Thymus (tissue), 11 donors: ENCODE measurements at regions not wholly inside any gene's neighbourhood (a gene's known extent, or its start where the extent isn't known, plus 50 kb on each side); places are given as distances from the start of the nearest gene placed in this dataset.

Experiments used
- DNase-seq, 9 donors: peaks; one replicate each; pipeline ENCODE4 v3.0.0-alpha.2; 2013; ENCODE audit warnings: low spot score in 9 of 9, low read depth in 6 of 9, missing footprints in 1 of 9
- H3K27ac ChIP-seq, 2 donors: one replicate each; pipeline ENCODE4 v1.5.1; 2013; ENCODE audit warnings: control low read depth in 1 of 2, low read depth in 1 of 2, low read length in 1 of 2, mild to moderate bottlenecking in 1 of 2, moderate library complexity in 1 of 2
- H3K27me3 ChIP-seq, 2 donors: one replicate each; pipeline ENCODE4 v1.5.1; 2013; ENCODE audit warnings: low read length in 1 of 2; ENCODE audit not compliant: control insufficient read depth in 2 of 2, insufficient read depth in 1 of 2
- H3K36me3 ChIP-seq, 2 donors: one replicate each; pipeline ENCODE4 v1.5.1; 2013; ENCODE audit warnings: low read length in 1 of 2, mild to moderate bottlenecking in 1 of 2, moderate library complexity in 1 of 2; ENCODE audit not compliant: control insufficient read depth in 2 of 2, insufficient read depth in 2 of 2
- H3K4me1 ChIP-seq, 2 donors: one replicate each; pipeline ENCODE4 v1.5.1; 2013; ENCODE audit warnings: low read length in 2 of 2; ENCODE audit not compliant: control insufficient read depth in 2 of 2, insufficient read depth in 2 of 2
- H3K4me3 ChIP-seq, 2 donors: one replicate each; pipeline ENCODE4 v1.5.1; 2013; ENCODE audit warnings: low read length in 2 of 2, control low read depth in 1 of 2, mild to moderate bottlenecking in 1 of 2
- H3K9me3 ChIP-seq, 2 donors: one replicate each; pipeline ENCODE4 v1.5.1; 2013; ENCODE audit warnings: low read length in 1 of 2, mild to moderate bottlenecking in 1 of 2; ENCODE audit not compliant: control insufficient read depth in 2 of 2, insufficient read depth in 1 of 2
- WGBS: extraction: QIAGEN DNeasy Blood & Tissue Kit; methylation state at CpG from one replicate; pipeline ENCODE4 v1.1.7; 2013; 5-methylcytosine and 5-hydroxymethylcytosine counted together
- donor health status: healthy.

DNA sequence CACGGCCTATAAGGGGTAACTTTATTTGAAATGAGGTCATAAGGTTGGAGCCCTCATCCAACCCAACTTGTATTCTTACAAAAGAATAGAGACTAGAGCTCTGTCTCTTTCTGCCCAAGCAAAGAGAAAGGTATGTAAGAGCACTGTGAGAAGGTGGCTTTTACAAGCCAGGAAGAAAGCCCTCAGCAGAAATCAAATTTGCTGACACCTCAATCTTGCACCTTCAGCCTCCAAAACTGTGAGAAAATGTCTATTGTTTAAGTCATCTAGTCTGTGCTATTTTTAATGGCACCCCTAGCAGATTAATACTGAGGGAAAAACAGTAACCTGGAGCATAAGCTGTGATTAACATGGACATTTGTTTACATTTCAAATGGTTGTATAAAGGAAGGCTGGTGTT, 860.7 kb downstream of the PCDH7 start:
- no peak for DNase-seq
- H3K4me1 ChIP-seq, result no peaks in the 10 kb centered on the region
- WGBS, result 97% methylated on average over 1 of the region's 1 CpG
- H3K4me3 ChIP-seq, result no peak overlapping the region
- H3K27ac ChIP-seq, result no peak overlapping the region
- no peaks in the 10 kb centered on the region for H3K36me3 ChIP-seq
- no peaks in the 10 kb centered on the region for H3K9me3 ChIP-seq
- no peaks in the 10 kb centered on the region for H3K27me3 ChIP-seq

DNA sequence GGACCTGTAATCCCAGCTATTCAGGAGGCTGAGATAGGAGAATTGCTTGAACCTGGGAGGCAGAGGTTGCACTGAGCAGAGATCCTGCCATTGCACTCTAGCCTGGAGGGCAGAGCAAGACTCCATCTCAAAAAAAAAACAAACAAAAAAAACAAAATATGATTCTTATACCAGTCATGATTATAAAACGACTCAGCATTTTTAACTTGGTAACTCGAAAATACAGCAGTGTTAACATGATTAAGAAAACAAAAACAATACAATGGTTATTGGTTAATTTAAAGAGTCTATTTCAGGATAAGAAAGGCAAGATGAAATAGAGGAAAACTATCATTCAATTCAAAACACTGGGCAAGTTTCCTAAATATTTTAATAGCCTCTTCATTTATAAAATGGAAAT, 865.3 kb downstream of the PCDH7 start:
- H3K36me3 ChIP-seq, result no peaks in the 10 kb centered on the region
- no peaks in the 10 kb centered on the region for H3K9me3 ChIP-seq
- no peaks in the 10 kb centered on the region for H3K27me3 ChIP-seq
- no peak for DNase-seq
- no peak overlapping the region for H3K4me3 ChIP-seq
- no peak overlapping the region for H3K27ac ChIP-seq
- 79% methylated on average over 2 of the region's 2 CpGs for WGBS
- no peaks in the 10 kb centered on the region for H3K4me1 ChIP-seq

DNA sequence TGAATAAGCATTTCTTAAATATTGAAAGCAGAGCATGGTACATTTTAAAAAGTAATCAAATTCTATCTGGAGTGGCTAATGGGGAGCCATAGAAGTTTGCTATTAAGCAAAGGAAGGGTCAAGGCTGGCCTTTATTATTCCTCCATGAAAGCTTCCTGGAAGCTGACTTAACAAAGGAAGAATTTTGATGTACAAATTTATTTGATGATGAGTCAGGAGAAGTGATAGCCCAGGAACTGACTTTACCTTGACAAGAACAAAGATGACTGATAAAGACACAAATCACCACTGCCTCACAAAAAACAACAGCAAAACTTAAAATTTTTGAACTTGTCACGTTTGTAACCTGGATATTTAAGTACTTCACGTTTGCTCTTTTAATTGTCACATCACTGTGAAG, 872.1 kb downstream of the PCDH7 start:
- Histone ChIP-seq H3K4me1 (no peaks in the 10 kb centered on the region), H3K27ac (no peak overlapping the region), H3K4me3 (no peak overlapping the region), H3K36me3 (no peaks in the 10 kb centered on the region), H3K9me3 (no peaks in the 10 kb centered on the region), H3K27me3 (no peaks in the 10 kb centered on the region)
- no peak for DNase-seq
- 48% methylated on average over 2 of the region's 2 CpGs for WGBS

DNA sequence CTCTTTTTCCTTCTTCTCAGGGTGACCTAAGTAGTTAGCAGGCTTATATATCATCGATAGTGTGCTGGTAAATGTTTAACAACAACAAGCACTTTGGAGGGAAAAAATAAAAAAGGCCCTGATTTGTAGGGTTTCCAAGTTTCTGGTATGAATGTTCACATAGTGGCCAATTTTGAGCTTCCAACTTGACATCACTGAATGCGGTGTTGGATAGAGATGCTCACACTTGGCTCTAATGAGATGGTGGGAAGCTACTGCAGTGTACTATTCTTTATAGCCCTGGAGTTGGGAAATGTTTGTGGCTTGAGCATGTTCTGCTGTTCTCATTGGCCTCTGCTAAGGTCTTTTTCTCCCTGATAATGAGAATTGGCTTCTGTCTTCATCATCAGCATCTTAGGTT, 875.3 kb downstream of the PCDH7 start:
- H3K4me3 ChIP-seq, result no peak overlapping the region
- no peaks in the 10 kb centered on the region for H3K36me3 ChIP-seq
- H3K9me3 ChIP-seq, result no peaks in the 10 kb centered on the region
- no peak for DNase-seq
- no peaks in the 10 kb centered on the region for H3K27me3 ChIP-seq
- no peaks in the 10 kb centered on the region for H3K4me1 ChIP-seq
- no peak overlapping the region for H3K27ac ChIP-seq
- 95% methylated on average over 2 of the region's 2 CpGs for WGBS

DNA sequence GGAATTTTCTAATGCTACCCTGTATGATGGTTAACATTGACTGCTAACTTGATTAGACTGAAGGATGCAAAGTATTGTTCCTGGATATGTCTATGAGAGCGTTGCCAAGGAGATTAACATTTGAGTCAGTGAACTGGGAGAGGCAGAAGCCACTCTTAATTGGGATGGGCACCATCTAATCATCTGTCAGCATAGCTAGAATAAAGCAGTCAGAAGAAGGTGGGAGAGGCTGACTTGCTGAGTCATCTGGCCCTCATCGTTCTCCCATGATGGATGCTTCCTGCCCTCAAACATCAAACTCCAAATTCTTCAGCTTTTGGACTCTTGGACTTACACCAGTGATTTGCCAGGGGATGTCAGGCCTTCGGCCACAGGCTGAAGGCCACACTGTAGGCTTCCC, 878.5 kb downstream of the PCDH7 start:
- Histone ChIP-seq H3K27me3 (no peaks in the 10 kb centered on the region), H3K4me3 (no peak overlapping the region), H3K9me3 (no peaks in the 10 kb centered on the region), H3K36me3 (no peaks in the 10 kb centered on the region), H3K4me1 (no peaks in the 10 kb centered on the region), H3K27ac (no peak overlapping the region)
- no peak for DNase-seq
- 72% methylated on average over 3 of the region's 3 CpGs for WGBS

DNA sequence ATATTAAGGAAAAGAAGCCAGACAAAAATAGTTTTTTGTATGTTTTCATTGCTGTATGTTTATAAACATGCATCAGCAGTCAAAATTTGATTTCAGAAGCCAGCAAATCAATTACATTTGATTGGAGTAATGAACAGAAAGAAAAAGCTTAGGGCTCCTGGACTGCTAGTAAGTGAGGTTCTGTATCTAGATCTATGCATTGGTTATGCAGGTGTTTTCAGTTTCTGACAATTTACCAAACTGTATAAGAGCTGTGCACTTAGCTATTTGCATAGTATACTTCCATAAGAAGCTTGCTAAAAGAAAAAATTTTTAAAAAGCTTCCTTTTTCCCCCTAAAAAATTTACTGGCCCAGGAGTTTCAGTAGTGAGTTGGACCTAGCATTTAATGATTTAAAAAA, 881.6 kb downstream of the PCDH7 start:
- Histone ChIP-seq H3K27ac (no peak overlapping the region), H3K4me3 (no peak overlapping the region), H3K4me1 (no peaks in the 10 kb centered on the region), H3K36me3 (no peaks in the 10 kb centered on the region), H3K27me3 (no peaks in the 10 kb centered on the region), H3K9me3 (no peaks in the 10 kb centered on the region)
- DNase-seq, result no peak

DNA sequence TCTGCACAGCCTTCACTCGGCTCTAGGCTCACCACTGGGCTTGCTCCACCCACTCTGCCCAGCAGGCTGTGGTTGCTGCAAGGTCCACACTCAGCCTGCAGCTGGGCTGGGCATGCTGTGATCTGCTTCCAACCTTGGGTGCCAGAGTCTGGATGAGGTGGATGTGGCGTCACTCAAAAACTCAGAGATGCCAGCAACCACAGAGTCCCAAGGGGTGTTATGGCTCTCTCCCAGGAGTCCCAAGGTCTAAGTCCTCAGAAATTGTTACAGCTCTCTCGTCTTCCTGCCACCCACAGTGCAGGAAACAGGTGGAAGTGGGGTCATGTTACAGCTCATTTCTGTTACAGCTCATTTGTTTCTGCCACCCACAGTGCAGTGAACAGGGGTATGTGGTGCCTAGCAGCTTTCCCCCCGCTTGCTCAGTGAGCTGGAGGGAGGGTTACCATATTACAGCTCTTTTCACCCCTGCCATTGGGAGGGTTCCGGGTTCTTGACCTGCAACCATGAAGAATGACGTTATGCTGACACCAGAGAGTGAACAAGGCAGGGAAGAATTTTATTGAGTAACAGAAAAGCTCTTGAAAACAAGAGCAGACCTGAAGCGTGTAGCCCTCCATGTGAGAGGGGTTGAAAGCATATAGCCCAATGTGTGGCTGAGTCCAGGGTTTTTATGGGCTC, 893.9 kb downstream of the PCDH7 start:
- Histone ChIP-seq H3K4me3 (no peak overlapping the region), H3K4me1 (no peaks in the 10 kb centered on the region), H3K27ac (no peak overlapping the region), H3K9me3 (peaks cover 0 to 10% of the 10 kb centered on the region in 2 donors), H3K27me3 (no peaks in the 10 kb centered on the region), H3K36me3 (no peaks in the 10 kb centered on the region)
- WGBS, result 81% methylated on average over 7 of the region's 7 CpGs
- DNase-seq, result no peak

DNA sequence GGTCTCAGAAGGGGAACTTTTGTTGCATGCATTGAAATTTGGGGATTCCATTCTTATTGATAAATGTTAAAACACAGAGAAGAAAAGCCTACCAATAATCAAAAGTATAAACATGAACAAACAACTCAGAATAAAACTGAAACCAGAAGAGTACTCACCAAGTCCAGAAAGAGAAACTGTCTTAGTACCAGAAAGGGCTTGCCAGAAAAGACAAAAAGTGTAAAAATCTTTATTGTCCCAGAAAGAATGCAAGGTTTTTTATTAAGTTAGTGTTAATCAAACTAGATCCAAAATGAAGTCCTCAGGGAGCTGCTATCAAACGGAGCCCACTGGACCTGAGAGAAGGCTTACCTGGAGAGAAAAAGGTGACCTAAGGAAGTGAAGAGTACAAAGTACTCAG, 897.5 kb downstream of the PCDH7 start:
- Histone ChIP-seq H3K36me3 (no peaks in the 10 kb centered on the region), H3K4me3 (no peak overlapping the region), H3K4me1 (no peaks in the 10 kb centered on the region), H3K27ac (no peak overlapping the region), H3K27me3 (no peaks in the 10 kb centered on the region), H3K9me3 (peaks cover 0 to 10% of the 10 kb centered on the region in 2 donors)
- WGBS, result 81% methylated on average over 1 of the region's 1 CpG
- DNase-seq, result no peak

DNA sequence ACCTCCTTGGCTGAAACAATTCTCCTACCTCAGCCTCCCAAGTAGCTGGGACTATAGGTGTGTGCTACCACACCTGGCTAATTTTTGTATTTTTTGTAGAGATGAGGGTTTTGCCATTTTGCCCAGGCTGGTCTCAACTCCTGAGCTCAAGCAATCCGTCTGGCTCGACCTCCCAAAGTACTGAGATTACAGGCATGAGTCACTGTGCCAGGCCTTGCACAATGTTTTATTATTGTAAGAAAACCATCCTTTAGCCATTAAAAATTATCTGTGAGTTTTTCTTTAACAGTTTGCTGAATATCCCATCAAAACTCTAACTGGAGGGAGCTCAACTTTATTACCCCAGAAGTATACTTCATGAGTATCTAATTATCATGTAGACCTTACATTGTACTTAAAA, 900.3 kb downstream of the PCDH7 start:
- no peaks in the 10 kb centered on the region for H3K27me3 ChIP-seq
- WGBS, result 94% methylated on average over 2 of the region's 2 CpGs
- H3K4me1 ChIP-seq, result no peaks in the 10 kb centered on the region

DNA sequence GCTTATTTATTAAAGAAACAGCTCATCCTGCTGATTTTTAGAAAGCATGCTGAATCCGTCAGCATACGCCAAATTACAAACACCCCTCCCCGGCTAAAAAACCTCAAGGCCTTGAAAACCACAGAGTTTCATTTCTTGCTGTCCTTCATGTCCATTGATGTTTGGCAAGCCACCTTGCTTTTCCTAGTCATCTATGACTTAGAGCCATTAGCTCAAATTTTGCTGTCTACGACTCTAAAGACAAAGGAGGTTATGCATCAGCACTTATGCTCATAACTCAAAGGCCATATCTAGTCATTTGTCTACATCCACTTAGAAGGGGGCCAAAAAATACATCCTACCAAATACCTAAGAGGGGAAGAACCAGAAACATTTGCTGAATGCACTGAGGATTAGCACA, 925.1 kb downstream of the PCDH7 start:
- H3K4me3 ChIP-seq, result no peak overlapping the region
- no peaks in the 10 kb centered on the region for H3K36me3 ChIP-seq
- H3K4me1 ChIP-seq, result no peaks in the 10 kb centered on the region
- no peak for DNase-seq
- no peaks in the 10 kb centered on the region for H3K27me3 ChIP-seq
- H3K27ac ChIP-seq, result no peak overlapping the region
- WGBS, result 95% methylated on average over 4 of the region's 4 CpGs
- no peaks in the 10 kb centered on the region for H3K9me3 ChIP-seq

More for the DNA sequence above, 900.3 kb downstream of the PCDH7 start:
- H3K27ac ChIP-seq, result no peak overlapping the region
- no peaks in the 10 kb centered on the region for H3K36me3 ChIP-seq
- H3K9me3 ChIP-seq, result no peaks in the 10 kb centered on the region
- H3K4me3 ChIP-seq, result no peak overlapping the region
- DNase-seq, result no peak
